IMR-90 (cell line): ENCODE measurements at regions not wholly inside any gene's neighbourhood (a gene's known extent, or its start where the extent isn't known, plus 50 kb on each side); places are given as distances from the start of the nearest gene placed in this dataset.

ENCODE experiments used
- ATAC-seq: fragments of 200-7000 bp; cut with Tn5 transposase; 2 replicates; pipeline ENCODE4 v1.9.1; 2020; ENCODE audit warnings: low read depth, mild to moderate bottlenecking, moderate library complexity
- BruUV-seq: library from RNA; stranded (reverse); fragments of 400-500 nt; replicated peaks from 2 replicates; lab custom pipeline; 2021; lab: Mats Ljungman, UMichigan
- CTCF ChIA-PET: fragments of 300-600 bp; formaldehyde crosslinking; extraction: SDS; loops from one replicate; lab custom pipeline; 2021; ENCODE audit warnings: antibody characterized with exemption; lab: Yijun Ruan, JAX
- POLR2A ChIA-PET: fragments of 300-600 bp; sonication (Branson Sonifier 250); formaldehyde crosslinking; loops from one replicate; lab custom pipeline; 2022; ENCODE audit warnings: antibody characterized with exemption; ENCODE audit not compliant: unreplicated experiment; lab: Charles Lee
- DNase-seq: peaks from one replicate; pipeline ENCODE4 v3.0.0; 2013
- H2AFZ ChIP-seq: replicated peaks from 2 replicates; pipeline ENCODE3; 2013; ENCODE audit warnings: low read length, mild to moderate bottlenecking; ENCODE audit not compliant: poor library complexity
- H2AK5ac ChIP-seq: 2 replicates; pipeline ENCODE4 v1.6.1; 2013; ENCODE audit warnings: low read depth, low read length, inconsistent platforms
- H2AK9ac ChIP-seq: replicated peaks from 2 replicates; pipeline ENCODE3; 2013; ENCODE audit warnings: mild to moderate bottlenecking, low read depth, low read length, moderate library complexity; ENCODE audit not compliant: poor library complexity
- H2BK120ac ChIP-seq: 2 replicates; pipeline ENCODE4 v1.6.1; 2013; ENCODE audit warnings: low read depth, low read length, inconsistent platforms
- H2BK15ac ChIP-seq: 3 replicates; pipeline ENCODE4 v1.6.1; 2013; ENCODE audit warnings: low read depth, low read length, inconsistent platforms
- H2BK20ac ChIP-seq: 2 replicates; pipeline ENCODE4 v1.6.1; 2013; ENCODE audit warnings: low read depth, mild to moderate bottlenecking, inconsistent platforms, low read length, moderate library complexity
- H2BK5ac ChIP-seq: 2 replicates; pipeline ENCODE4 v1.6.1; 2013; ENCODE audit warnings: mild to moderate bottlenecking, low read depth, low read length, inconsistent platforms; ENCODE audit not compliant: poor library complexity, severe bottlenecking
- H3K14ac ChIP-seq: replicated peaks from 2 replicates; pipeline ENCODE4 v1.6.1; 2013; ENCODE audit warnings: low read depth, low read length, inconsistent platforms
- H3K18ac ChIP-seq: 2 replicates; pipeline ENCODE4 v1.6.1; 2013; ENCODE audit warnings: low read depth, low read length, control low read depth
- H3K23ac ChIP-seq: 2 replicates; pipeline ENCODE4 v1.6.1; 2013; ENCODE audit warnings: low read depth, low read length, inconsistent platforms
- H3K27ac ChIP-seq: 2 replicates; pipeline ENCODE4 v1.5.1; 2013; ENCODE audit warnings: mild to moderate bottlenecking, control low read depth, low read length; ENCODE audit not compliant: insufficient read depth
- H3K27me3 ChIP-seq: 2 replicates; pipeline ENCODE4 v1.6.1; 2013; ENCODE audit warnings: low read length; ENCODE audit not compliant: control insufficient read depth, insufficient read depth
- H3K36me3 ChIP-seq: 2 replicates; pipeline ENCODE4 v1.6.1; 2013; ENCODE audit warnings: low read length, mixed read lengths; ENCODE audit not compliant: control insufficient read depth, insufficient read depth
- H3K4ac ChIP-seq: 2 replicates; pipeline ENCODE4 v1.6.1; 2013; ENCODE audit warnings: low read depth, low read length, inconsistent platforms
- H3K4me1 ChIP-seq: 2 replicates; pipeline ENCODE4 v1.6.1; 2013; ENCODE audit warnings: low read length, mixed read lengths; ENCODE audit not compliant: control insufficient read depth, insufficient read depth
- H3K4me2 ChIP-seq: 2 replicates; pipeline ENCODE4 v1.6.1; 2013; ENCODE audit warnings: low read depth, mild to moderate bottlenecking, control low read depth, low read length, moderate library complexity
- H3K4me3 ChIP-seq: 2 replicates; pipeline ENCODE4 v1.5.1; 2013; ENCODE audit warnings: low read depth, mild to moderate bottlenecking, control low read depth, low read length, moderate library complexity; ENCODE audit not compliant: insufficient read depth
- H3K56ac ChIP-seq: 2 replicates; pipeline ENCODE4 v1.6.1; 2013; ENCODE audit warnings: low read length, inconsistent platforms; ENCODE audit not compliant: insufficient read depth; ENCODE audit errors: extremely low read depth
- H3K79me1 ChIP-seq, 2 experiments: 2 replicates each; pipeline ENCODE4 v1.6.1; 2013; ENCODE audit warnings: low read length in 2 of 2, inconsistent platforms in 1 of 2, low read depth in 1 of 2
- H3K9ac ChIP-seq: 2 replicates; pipeline ENCODE4 v1.6.1; 2013; ENCODE audit warnings: low read depth, low read length, control low read depth
- H3K9me1 ChIP-seq: 2 replicates; pipeline ENCODE4 v1.6.1; 2013; ENCODE audit warnings: low read length, inconsistent platforms; ENCODE audit not compliant: insufficient read depth
- H3K9me3 ChIP-seq: 2 replicates; pipeline ENCODE4 v1.6.1; 2013; ENCODE audit warnings: low read length; ENCODE audit not compliant: control insufficient read depth, insufficient read depth
- H4K20me1 ChIP-seq: 2 replicates; pipeline ENCODE4 v1.6.1; 2013; ENCODE audit warnings: low read length, inconsistent platforms; ENCODE audit not compliant: insufficient read depth
- H4K5ac ChIP-seq: 2 replicates; pipeline ENCODE4 v1.6.1; 2013; ENCODE audit warnings: mild to moderate bottlenecking, low read depth, low read length, control low read depth
- H4K8ac ChIP-seq, 2 experiments: 2 replicates each; pipeline ENCODE4 v1.6.1; 2013; ENCODE audit warnings: low read depth in 2 of 2, low read length in 2 of 2, control low read depth in 1 of 2, inconsistent platforms in 1 of 2
- H4K91ac ChIP-seq: 2 replicates; pipeline ENCODE4 v1.6.1; 2013; ENCODE audit warnings: low read depth, low read length, inconsistent platforms; ENCODE audit not compliant: insufficient read depth
- BHLHE40 ChIP-seq: fragments of 150-350 bp; IDR thresholded peaks from 2 replicates; pipeline ENCODE4 v1.6.1; 2016; ENCODE audit warnings: mild to moderate bottlenecking, low read depth, low read length
- CEBPB ChIP-seq: IDR thresholded peaks from 2 replicates; pipeline ENCODE4 v1.6.1; 2012; ENCODE audit warnings: low read depth, low read length, improper control_type of control experiment
- CHD1 ChIP-seq: IDR thresholded peaks from 2 replicates; pipeline ENCODE4 v1.6.1; 2012; ENCODE audit warnings: low read depth, low read length, improper control_type of control experiment
- CTCF ChIP-seq: conservative IDR thresholded peaks from 2 replicates; pipeline ENCODE4 v1.5.1; 2012; ENCODE audit warnings: mild to moderate bottlenecking, low read depth, low read length, improper control_type of control experiment
- FOS ChIP-seq: fragments of 150-350 bp; IDR thresholded peaks from 2 replicates; pipeline ENCODE4 v1.6.1; 2016; ENCODE audit warnings: low read depth, low read length
- MAZ ChIP-seq: IDR thresholded peaks from 2 replicates; pipeline ENCODE4 v1.6.1; 2012; ENCODE audit warnings: low read depth, mild to moderate bottlenecking, low read length, improper control_type of control experiment, moderate library complexity, borderline replicate concordance
- MXI1 ChIP-seq: IDR thresholded peaks from 2 replicates; pipeline ENCODE4 v1.6.1; 2012; ENCODE audit warnings: low read depth, mild to moderate bottlenecking, low read length, moderate library complexity, borderline replicate concordance
- NFE2L2 ChIP-seq: fragments of 150-350 bp; IDR thresholded peaks from 2 replicates; pipeline ENCODE4 v1.6.1; 2016; ENCODE audit warnings: low read depth, mild to moderate bottlenecking, low read length
- RAD21 ChIP-seq: IDR thresholded peaks from 2 replicates; pipeline ENCODE4 v1.6.1; 2012; ENCODE audit warnings: low read length, improper control_type of control experiment
- SMC3 ChIP-seq: fragments of 150-350 bp; IDR thresholded peaks from 2 replicates; pipeline ENCODE4 v1.6.1; 2016; ENCODE audit warnings: low read depth, mild to moderate bottlenecking, antibody characterized with exemption, low read length, moderate library complexity
- USF2 ChIP-seq: fragments of 150-350 bp; IDR thresholded peaks from 2 replicates; pipeline ENCODE4 v1.6.1; 2017; ENCODE audit warnings: mild to moderate bottlenecking, antibody characterized with exemption, low read length, low read depth
- WGBS, 2 experiments: methylation state at CpG; one replicate each; pipeline versions ENCODE4 v1.1.5 to v1.1.7; 2013; ENCODE audit warnings: missing lambda C conversion rate in 2 of 2; ENCODE audit not compliant: insufficient read length in 1 of 2; ENCODE audit errors: extremely low coverage in 2 of 2; 5-methylcytosine and 5-hydroxymethylcytosine counted together
- dilution Hi-C: fragments of 300-500 bp; cut with HindIII; formaldehyde crosslinking; loops from one replicate; pipeline ENCODE4 v1.14.3; 2018; ENCODE audit warnings: low sequenced_read_pairs; ENCODE audit not compliant: unreplicated experiment
- in situ Hi-C: fragments of 300-500 bp; cut with MboI; formaldehyde crosslinking; loops from 3 replicates; pipeline ENCODE4 v1.14.3; 2019; ENCODE audit warnings: low sequenced_read_pairs, inconsistent platforms, mixed read lengths
- intact Hi-C: fragments of 100-400 bp; cut with micrococcal nuclease; formaldehyde crosslinking; loops from 2 replicates; pipeline ENCODE4 v1.10.0; 2022

GRCh38 chr2:82524826-82525225, 1934.3 kb downstream of the SUCLG1 start:
- Histone ChIP-seq H3K56ac (no peak overlapping the region), H2AK9ac (no peak overlapping the region), H2AFZ (no peak overlapping the region), H4K91ac (no peak overlapping the region), H3K18ac (no peak overlapping the region), H3K4ac (no peak overlapping the region), H2BK5ac (no peak overlapping the region), H4K5ac (no peak overlapping the region), H3K27me3 (no peaks in the 10 kb centered on the region), H3K4me1 (no peaks in the 10 kb centered on the region), H3K23ac (no peak overlapping the region), H4K20me1 (no peaks in the 10 kb centered on the region), H3K4me2 (no peak overlapping the region), H3K79me1 (no peaks in the 10 kb centered on the region), H2BK20ac (no peak overlapping the region), H3K27ac (no peak overlapping the region), H3K36me3 (no peaks in the 10 kb centered on the region), H3K4me3 (no peak overlapping the region), H2AK5ac (no peak overlapping the region), H3K9ac (no peak overlapping the region), H2BK120ac (no peak overlapping the region), H2BK15ac (no peak overlapping the region), H3K9me1 (no peaks in the 10 kb centered on the region), H3K9me3 (no peaks in the 10 kb centered on the region), H3K14ac (no peak overlapping the region), H4K8ac (no peak overlapping the region)
- in situ Hi-C loops (no loop called here), intact Hi-C loops (no loop called here), dilution Hi-C loops (no loop called here)
- no CpG with 5 or more reads among the region's 7 CpGs for WGBS, 2 experiments
- ATAC-seq: no peak
- TF ChIP-seq RAD21: no peak
- no peak for TF ChIP-seq MXI1
- TF ChIP-seq CEBPB: no peak
- no peak for TF ChIP-seq NFE2L2
- TF ChIP-seq FOS: no peak
- no peak for TF ChIP-seq BHLHE40
- no peak for TF ChIP-seq CTCF
- no peak for TF ChIP-seq SMC3
- no peak for TF ChIP-seq USF2
- no peak for TF ChIP-seq MAZ
- no peak for TF ChIP-seq CHD1
- CTCF ChIA-PET: no interaction called here
- POLR2A ChIA-PET: no interaction called here
- DNase-seq: no peak
- no TSS peak for BruUV-seq
